Osteoblast (primary cell): ENCODE measurements at regions not wholly inside any gene's neighbourhood (a gene's known extent, or its start where the extent isn't known, plus 50 kb on each side); places are given as distances from the start of the nearest gene placed in this dataset.

Source experiments
- DNase-seq: peaks from one replicate; pipeline ENCODE4 v3.0.0; 2011; ENCODE audit warnings: low spot score, mixed read lengths; ENCODE audit not compliant: insufficient read length; ENCODE audit errors: missing footprints
- H2AFZ ChIP-seq: 2 replicates; pipeline ENCODE4 v1.6.0; 2011; ENCODE audit warnings: mild to moderate bottlenecking, low read length
- H3K27ac ChIP-seq: 2 replicates; pipeline ENCODE4 v1.5.1; 2011; ENCODE audit warnings: mild to moderate bottlenecking, low read depth, low read length, moderate library complexity
- H3K27me3 ChIP-seq: 2 replicates; pipeline ENCODE4 v1.6.0; 2012; ENCODE audit warnings: mild to moderate bottlenecking, control low read depth, inconsistent platforms, low read length, moderate library complexity; ENCODE audit not compliant: insufficient read depth
- H3K36me3 ChIP-seq: 2 replicates; pipeline ENCODE4 v1.5.1; 2011; ENCODE audit warnings: mild to moderate bottlenecking, low read length, control low read depth, moderate library complexity; ENCODE audit not compliant: insufficient read depth
- H3K4me1 ChIP-seq: 2 replicates; pipeline ENCODE4 v1.5.1; 2011; ENCODE audit warnings: mild to moderate bottlenecking, low read length, control low read depth, moderate library complexity; ENCODE audit not compliant: insufficient read depth
- H3K4me2 ChIP-seq: 2 replicates; pipeline ENCODE4 v1.6.0; 2011; ENCODE audit warnings: mild to moderate bottlenecking, low read length; ENCODE audit not compliant: insufficient read depth
- H3K4me3 ChIP-seq: fragments of 200-600 bp; sonication (generic); 3 replicates; pipeline ENCODE4 v1.5.1; 2012; ENCODE audit warnings: mild to moderate bottlenecking, low read length, inconsistent platforms; ENCODE audit not compliant: insufficient read depth
- H3K79me2 ChIP-seq: 2 replicates; pipeline ENCODE4 v1.6.0; 2012; ENCODE audit warnings: mild to moderate bottlenecking, low read length, control low read depth, inconsistent platforms; ENCODE audit not compliant: insufficient read depth
- H3K9me3 ChIP-seq: 2 replicates; pipeline ENCODE4 v1.5.1; 2011; ENCODE audit warnings: low read depth, low read length, control low read depth
- H4K20me1 ChIP-seq: 2 replicates; pipeline ENCODE4 v1.6.0; 2012; ENCODE audit warnings: mild to moderate bottlenecking, low read length, control low read depth; ENCODE audit not compliant: insufficient read depth
- CTCF ChIP-seq: IDR thresholded peaks from 2 replicates; pipeline ENCODE4 v1.5.1; 2011; ENCODE audit warnings: mild to moderate bottlenecking, low read depth, low read length, moderate library complexity; ENCODE audit errors: extremely low read depth

GRCh38 chr18:41155025-41155424 lies 800.0 kb upstream of the PIK3C3 start:
- Histone ChIP-seq H3K27me3 (no peaks in the 10 kb centered on the region), H3K4me1 (no peaks in the 10 kb centered on the region), H4K20me1 (no peaks in the 10 kb centered on the region), H3K36me3 (no peaks in the 10 kb centered on the region), H3K4me3 (no peak overlapping the region), H3K79me2 (no peaks in the 10 kb centered on the region), H3K9me3 (no peaks in the 10 kb centered on the region), H2AFZ (no peak overlapping the region), H3K27ac (no peak overlapping the region), H3K4me2 (no peak overlapping the region)
- TF ChIP-seq CTCF: no peak
- DNase-seq: no peak

- H3K4me2 ChIP-seq: no peak overlapping the region
- H3K27me3 ChIP-seq: no peaks in the 10 kb centered on the region
- no peak for DNase-seq
- H4K20me1 ChIP-seq: no peaks in the 10 kb centered on the region
- H3K4me3 ChIP-seq: no peak overlapping the region
- H2AFZ ChIP-seq: no peak overlapping the region
- no peaks in the 10 kb centered on the region for H3K4me1 ChIP-seq
- no peaks in the 10 kb centered on the region for H3K9me3 ChIP-seq
- H3K36me3 ChIP-seq: no peaks in the 10 kb centered on the region
- TF ChIP-seq CTCF: no peak
- H3K27ac ChIP-seq: no peak overlapping the region
- no peaks in the 10 kb centered on the region for H3K79me2 ChIP-seq
Observed at GRCh38 chr18:41153871-41154270, 801.2 kb upstream of the PIK3C3 start.

DNA sequence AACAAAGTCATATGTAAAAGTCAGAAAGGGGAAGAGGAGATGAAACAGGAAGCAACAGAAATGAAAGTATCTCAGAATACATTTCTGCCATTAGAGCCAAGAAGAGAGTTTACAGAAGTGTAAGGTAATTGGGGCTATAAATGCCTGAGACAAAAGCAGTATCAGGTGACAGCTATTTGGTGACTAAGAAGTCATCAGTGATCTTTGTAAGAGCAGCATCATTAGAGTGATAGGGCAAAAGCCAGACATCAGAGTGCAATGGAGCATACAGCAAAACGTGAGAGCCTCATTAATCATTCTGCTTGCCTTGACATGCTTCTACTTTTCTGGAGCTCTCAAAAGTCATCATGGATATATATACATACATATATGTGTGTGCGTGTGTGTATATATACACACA lies 804.7 kb upstream of the PIK3C3 start:
- H3K4me2 ChIP-seq: no peak overlapping the region
- no peaks in the 10 kb centered on the region for H3K27me3 ChIP-seq
- no peaks in the 10 kb centered on the region for H3K79me2 ChIP-seq
- no peaks in the 10 kb centered on the region for H4K20me1 ChIP-seq
- H3K27ac ChIP-seq: no peak overlapping the region
- no peaks in the 10 kb centered on the region for H3K9me3 ChIP-seq
- H3K4me1 ChIP-seq: no peaks in the 10 kb centered on the region
- TF ChIP-seq CTCF: no peak
- H2AFZ ChIP-seq: no peak overlapping the region
- H3K36me3 ChIP-seq: no peaks in the 10 kb centered on the region
- H3K4me3 ChIP-seq: no peak overlapping the region
- DNase-seq: no peak

GRCh38 chr18:41146301-41146700 lies 808.7 kb upstream of the PIK3C3 start:
- H3K36me3 ChIP-seq: no peaks in the 10 kb centered on the region
- H3K79me2 ChIP-seq: no peaks in the 10 kb centered on the region
- H3K27me3 ChIP-seq: no peaks in the 10 kb centered on the region
- no peaks in the 10 kb centered on the region for H3K9me3 ChIP-seq
- H3K4me2 ChIP-seq: no peak overlapping the region
- TF ChIP-seq CTCF: no peak
- DNase-seq: no peak
- no peaks in the 10 kb centered on the region for H3K4me1 ChIP-seq
- H3K4me3 ChIP-seq: no peak overlapping the region
- no peak overlapping the region for H3K27ac ChIP-seq
- H2AFZ ChIP-seq: no peak overlapping the region
- H4K20me1 ChIP-seq: no peaks in the 10 kb centered on the region
